ENCODE measurements at regions not wholly inside any gene's neighbourhood (a gene's known extent, or its start where the extent isn't known, plus 50 kb on each side); places are given as distances from the start of the nearest gene placed in this dataset.

DNA sequence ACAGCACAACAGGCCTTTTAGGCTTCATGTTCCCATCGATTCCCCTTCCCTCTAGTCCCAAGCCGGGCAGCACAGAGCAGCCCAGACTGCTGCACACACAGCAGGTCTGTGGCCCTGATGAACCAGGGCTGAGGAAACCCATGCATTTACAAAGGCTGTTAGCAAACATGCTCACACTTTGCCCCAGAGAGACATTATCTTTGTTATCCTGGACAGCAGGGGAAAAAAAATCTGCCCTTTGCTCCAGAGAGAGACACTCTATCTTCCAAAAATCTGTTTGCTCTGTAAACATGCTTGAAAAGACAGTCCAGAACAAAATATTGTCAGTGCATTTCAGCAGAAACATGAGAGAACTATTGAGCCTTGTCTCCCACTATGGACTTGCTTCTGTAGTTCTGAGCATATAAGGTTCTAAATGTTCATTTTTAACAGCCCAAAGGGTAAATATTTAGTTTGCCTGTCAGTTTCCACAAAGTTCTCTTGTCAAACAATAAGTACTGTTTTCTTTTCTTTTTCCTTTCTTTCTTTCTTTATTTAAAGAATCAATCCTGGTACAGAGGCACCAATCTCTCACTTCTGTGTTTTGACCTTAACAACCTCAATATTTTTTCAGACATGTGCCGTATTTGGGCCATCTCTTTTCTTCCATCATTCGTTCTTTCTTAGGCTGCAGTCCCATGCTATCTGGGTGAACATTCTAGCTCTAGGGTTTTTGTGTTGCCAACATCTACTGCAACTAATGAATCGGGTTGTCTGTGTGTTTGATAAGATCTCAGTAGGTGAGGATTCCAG is 468.0 kb downstream of the EPM2A start (continued):
- TF ChIP-seq HNF4G (IDR thresholded peaks at IDR 0.05; ENCODE audit: borderline replicate concordance, low read depth, low read length) (peak; percentile 100), HNF4G (CRISPR knock-in tag; IDR thresholded peaks at IDR 0.05; ENCODE audit: borderline replicate concordance, low read depth) (peak; percentile 94; the same call in 1 of the 2 replicates), GATA4 (IDR thresholded peaks at IDR 0.05; ENCODE audit: borderline replicate concordance, low read depth) (peak; percentile 99), ZNF446 (CRISPR knock-in tag; IDR thresholded peaks at IDR 0.05) (no peak), MEIS2 (CRISPR knock-in tag; IDR thresholded peaks at IDR 0.05) (peak; percentile 96), NPAS2 (CRISPR knock-in tag; IDR thresholded peaks at IDR 0.05; ENCODE audit: borderline replicate concordance) (no peak), ZNF556 (CRISPR knock-in tag; IDR thresholded peaks at IDR 0.05; ENCODE audit: borderline replicate concordance) (peak; percentile 95), ZMYM3 (CRISPR knock-in tag; IDR thresholded peaks at IDR 0.05) (peak; percentile 97), THAP11 (CRISPR knock-in tag; IDR thresholded peaks at IDR 0.05) (peak; percentile 83), BHLHE40 (IDR thresholded peaks at IDR 0.05; ENCODE audit: low read length) (peak; percentile 78), SNRNP70 (IDR thresholded peaks at IDR 0.05; ENCODE audit: low read depth, low read length) (no peak), SIN3A (IDR thresholded peaks at IDR 0.05; ENCODE audit: borderline replicate concordance, low read depth, low read length) (no peak), ZNF124 (CRISPR knock-in tag; IDR thresholded peaks at IDR 0.05) (peak; percentile 93; the same call in 1 of the 2 replicates), ZFP36L1 (CRISPR knock-in tag; IDR thresholded peaks at IDR 0.05) (peak; percentile 92; the same call in 1 of the 2 replicates), FOSL2 (CRISPR knock-in tag; IDR thresholded peaks at IDR 0.05) (peak; percentile 91), ZFP37 (CRISPR knock-in tag; IDR thresholded peaks at IDR 0.05; ENCODE audit: borderline replicate concordance) (peak; percentile 94), ETV5 (CRISPR knock-in tag; IDR thresholded peaks at IDR 0.05; ENCODE audit: borderline replicate concordance) (peak; percentile 86; the same call in 1 of the 2 replicates), ZBTB7A (CRISPR knock-in tag; IDR thresholded peaks at IDR 0.05) (no peak), PHF5A (CRISPR knock-in tag; IDR thresholded peaks at IDR 0.05; ENCODE audit: low read depth, unreplicated experiment) (peak; percentile 98), ZNF775 (CRISPR knock-in tag; IDR thresholded peaks at IDR 0.05; ENCODE audit: borderline replicate concordance) (peak; percentile 46; the same call in 1 of the 2 replicates), ZNF816 (CRISPR knock-in tag; IDR thresholded peaks at IDR 0.05; ENCODE audit: borderline replicate concordance) (no peak), ARNTL (CRISPR knock-in tag; IDR thresholded peaks at IDR 0.05) (peak; percentile 85), SIN3B (IDR thresholded peaks at IDR 0.05; ENCODE audit: low read length) (no peak)
- TF ChIP-seq, protein P1, sequence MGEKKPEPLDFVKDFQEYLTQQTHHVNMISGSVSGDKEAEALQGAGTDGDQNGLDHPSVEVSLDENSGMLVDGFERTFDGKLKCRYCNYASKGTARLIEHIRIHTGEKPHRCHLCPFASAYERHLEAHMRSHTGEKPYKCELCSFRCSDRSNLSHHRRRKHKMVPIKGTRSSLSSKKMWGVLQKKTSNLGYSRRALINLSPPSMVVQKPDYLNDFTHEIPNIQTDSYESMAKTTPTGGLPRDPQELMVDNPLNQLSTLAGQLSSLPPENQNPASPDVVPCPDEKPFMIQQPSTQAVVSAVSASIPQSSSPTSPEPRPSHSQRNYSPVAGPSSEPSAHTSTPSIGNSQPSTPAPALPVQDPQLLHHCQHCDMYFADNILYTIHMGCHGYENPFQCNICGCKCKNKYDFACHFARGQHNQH (CRISPR knock-in tag; IDR thresholded peaks at IDR 0.05): peak; percentile 99
- TF ChIP-seq, protein P2, sequence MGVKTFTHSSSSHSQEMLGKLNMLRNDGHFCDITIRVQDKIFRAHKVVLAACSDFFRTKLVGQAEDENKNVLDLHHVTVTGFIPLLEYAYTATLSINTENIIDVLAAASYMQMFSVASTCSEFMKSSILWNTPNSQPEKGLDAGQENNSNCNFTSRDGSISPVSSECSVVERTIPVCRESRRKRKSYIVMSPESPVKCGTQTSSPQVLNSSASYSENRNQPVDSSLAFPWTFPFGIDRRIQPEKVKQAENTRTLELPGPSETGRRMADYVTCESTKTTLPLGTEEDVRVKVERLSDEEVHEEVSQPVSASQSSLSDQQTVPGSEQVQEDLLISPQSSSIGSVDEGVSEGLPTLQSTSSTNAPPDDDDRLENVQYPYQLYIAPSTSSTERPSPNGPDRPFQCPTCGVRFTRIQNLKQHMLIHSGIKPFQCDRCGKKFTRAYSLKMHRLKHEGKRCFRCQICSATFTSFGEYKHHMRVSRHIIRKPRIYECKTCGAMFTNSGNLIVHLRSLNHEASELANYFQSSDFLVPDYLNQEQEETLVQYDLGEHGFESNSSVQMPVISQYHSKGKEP (CRISPR knock-in tag; IDR thresholded peaks at IDR 0.05): no peak
- TF ChIP-seq, protein P3, sequence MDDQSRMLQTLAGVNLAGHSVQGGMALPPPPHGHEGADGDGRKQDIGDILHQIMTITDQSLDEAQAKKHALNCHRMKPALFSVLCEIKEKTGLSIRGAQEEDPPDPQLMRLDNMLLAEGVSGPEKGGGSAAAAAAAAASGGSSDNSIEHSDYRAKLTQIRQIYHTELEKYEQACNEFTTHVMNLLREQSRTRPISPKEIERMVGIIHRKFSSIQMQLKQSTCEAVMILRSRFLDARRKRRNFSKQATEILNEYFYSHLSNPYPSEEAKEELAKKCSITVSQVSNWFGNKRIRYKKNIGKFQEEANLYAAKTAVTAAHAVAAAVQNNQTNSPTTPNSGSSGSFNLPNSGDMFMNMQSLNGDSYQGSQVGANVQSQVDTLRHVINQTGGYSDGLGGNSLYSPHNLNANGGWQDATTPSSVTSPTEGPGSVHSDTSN (CRISPR knock-in tag; IDR thresholded peaks at IDR 0.05; ENCODE audit: borderline replicate concordance): no peak

All from HepG2 (cell line).